ENCODE measurements at regions not wholly inside any gene's neighbourhood (a gene's known extent, or its start where the extent isn't known, plus 50 kb on each side); places are given as distances from the start of the nearest gene placed in this dataset.
A peak's percentile ranks its signal among the peaks of the same experiment; 100 is the strongest.

- FAIRE-seq = peak; percentile 99
- H3K4ac ChIP-seq (replicated peaks; ENCODE audit: insufficient read length, low read depth, low read length) = no peak overlapping the region
- no peak overlapping the region for H3K23ac ChIP-seq (ENCODE audit: insufficient read length)
- no peaks in the 10 kb centered on the region for H3K79me2 ChIP-seq (ENCODE audit: control insufficient read depth in 1 of 2, insufficient read depth in 2 of 2, low read length in 2 of 2)
- no peak overlapping the region for H3K18ac ChIP-seq (ENCODE audit: extremely low read depth, low read length)
- H3K4me1 ChIP-seq (replicated peaks in 1 of 4; ENCODE audit: control insufficient read depth in 3 of 4, insufficient read depth in 4 of 4, low read length in 3 of 4) = no peaks in the 10 kb centered on the region
- no peaks in the 10 kb centered on the region for H3K23me2 ChIP-seq (ENCODE audit: low read depth, low read length)
- H2BK120ac ChIP-seq (replicated peaks; ENCODE audit: low read depth, low read length) = no peak overlapping the region
- no peak overlapping the region for H3K9ac ChIP-seq (replicated peaks in 1 of 4; ENCODE audit: extremely low read depth in 1 of 4, low read depth in 3 of 4, low read length in 3 of 4)
- no peaks in the 10 kb centered on the region for H3K36me3 ChIP-seq (ENCODE audit: control insufficient read depth in 2 of 4, insufficient read depth in 4 of 4, low read length in 3 of 4)
- H3K27me3 ChIP-seq (replicated peaks in 1 of 4; ENCODE audit: control insufficient read depth in 3 of 4, extremely low read depth in 1 of 4, insufficient read depth in 3 of 4, low read length in 3 of 4) = no peaks in the 10 kb centered on the region
- no peak overlapping the region for H3K4me2 ChIP-seq (ENCODE audit: insufficient read depth in 1 of 2, low read depth in 2 of 2, low read length in 2 of 2)
- no peak overlapping the region for H2BK20ac ChIP-seq (ENCODE audit: low read length)
- no peak overlapping the region for H4K5ac ChIP-seq (ENCODE audit: insufficient read length, low read depth, low read length)
- no peaks in the 10 kb centered on the region for H4K20me1 ChIP-seq (replicated peaks in 1 of 2; ENCODE audit: control insufficient read depth in 1 of 2, insufficient read depth in 2 of 2, low read length in 2 of 2)
- no peak overlapping the region for H2BK12ac ChIP-seq (ENCODE audit: low read depth, low read length)
- no peak overlapping the region for H2BK15ac ChIP-seq (ENCODE audit: low read length)
- TF ChIP-seq EGR1 (IDR thresholded peaks at IDR 0.05; ENCODE audit: borderline replicate concordance, low read depth, low read length) = no peak
- no peak for TF ChIP-seq ASH2L (IDR thresholded peaks at IDR 0.05; ENCODE audit: low read length)
- no peak for TF ChIP-seq SIX5 (IDR thresholded peaks at IDR 0.05; ENCODE audit: low read depth, low read length)
- TF ChIP-seq, protein P1, sequence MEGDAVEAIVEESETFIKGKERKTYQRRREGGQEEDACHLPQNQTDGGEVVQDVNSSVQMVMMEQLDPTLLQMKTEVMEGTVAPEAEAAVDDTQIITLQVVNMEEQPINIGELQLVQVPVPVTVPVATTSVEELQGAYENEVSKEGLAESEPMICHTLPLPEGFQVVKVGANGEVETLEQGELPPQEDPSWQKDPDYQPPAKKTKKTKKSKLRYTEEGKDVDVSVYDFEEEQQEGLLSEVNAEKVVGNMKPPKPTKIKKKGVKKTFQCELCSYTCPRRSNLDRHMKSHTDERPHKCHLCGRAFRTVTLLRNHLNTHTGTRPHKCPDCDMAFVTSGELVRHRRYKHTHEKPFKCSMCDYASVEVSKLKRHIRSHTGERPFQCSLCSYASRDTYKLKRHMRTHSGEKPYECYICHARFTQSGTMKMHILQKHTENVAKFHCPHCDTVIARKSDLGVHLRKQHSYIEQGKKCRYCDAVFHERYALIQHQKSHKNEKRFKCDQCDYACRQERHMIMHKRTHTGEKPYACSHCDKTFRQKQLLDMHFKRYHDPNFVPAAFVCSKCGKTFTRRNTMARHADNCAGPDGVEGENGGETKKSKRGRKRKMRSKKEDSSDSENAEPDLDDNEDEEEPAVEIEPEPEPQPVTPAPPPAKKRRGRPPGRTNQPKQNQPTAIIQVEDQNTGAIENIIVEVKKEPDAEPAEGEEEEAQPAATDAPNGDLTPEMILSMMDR (IDR thresholded peaks at IDR 0.05; ENCODE audit: control extremely low read depth in 1 of 3, insufficient read depth in 1 of 3, low read depth in 1 of 3, low read length in 3 of 3) = peak in 2 of 3 experiments; percentile 74; a peak in 3 of 4 replicates
- TF ChIP-seq, protein P2, sequence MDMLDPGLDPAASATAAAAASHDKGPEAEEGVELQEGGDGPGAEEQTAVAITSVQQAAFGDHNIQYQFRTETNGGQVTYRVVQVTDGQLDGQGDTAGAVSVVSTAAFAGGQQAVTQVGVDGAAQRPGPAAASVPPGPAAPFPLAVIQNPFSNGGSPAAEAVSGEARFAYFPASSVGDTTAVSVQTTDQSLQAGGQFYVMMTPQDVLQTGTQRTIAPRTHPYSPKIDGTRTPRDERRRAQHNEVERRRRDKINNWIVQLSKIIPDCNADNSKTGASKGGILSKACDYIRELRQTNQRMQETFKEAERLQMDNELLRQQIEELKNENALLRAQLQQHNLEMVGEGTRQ (IDR thresholded peaks at IDR 0.05; ENCODE audit: low read length) = no peak
- peak; percentile 85 for TF ChIP-seq RAD21 (IDR thresholded peaks at IDR 0.05 in 1 of 2, conservative IDR thresholded peaks at IDR 0.05 in 1 of 2; ENCODE audit: low read depth in 2 of 2, low read length in 2 of 2)
- TF ChIP-seq TEAD4 (IDR thresholded peaks at IDR 0.05; ENCODE audit: low read depth, low read length) = no peak
- TF ChIP-seq YY1 (IDR thresholded peaks at IDR 0.05; ENCODE audit: low read depth, low read length) = peak; percentile 38; the same call in 1 of the 2 replicates
- H2BK5ac ChIP-seq (ENCODE audit: low read depth, low read length) = no peak overlapping the region
- DNase-seq (ENCODE audit: low read depth in 1 of 2, low spot score in 2 of 2) = no peak
- H3K14ac ChIP-seq (ENCODE audit: insufficient read length) = no peak overlapping the region
- H2AK5ac ChIP-seq (ENCODE audit: low read depth, low read length) = no peak overlapping the region
- no peak overlapping the region for H4K91ac ChIP-seq (replicated peaks; ENCODE audit: insufficient read length, low read length)
- no peak overlapping the region for H4K8ac ChIP-seq (ENCODE audit: extremely low read depth, insufficient read depth, low read length)
- no peaks in the 10 kb centered on the region for H3K79me1 ChIP-seq (ENCODE audit: low read depth, low read length)
- no peak overlapping the region for H3K27ac ChIP-seq (ENCODE audit: low read depth, low read length)
- H3K9me3 ChIP-seq (ENCODE audit: insufficient read depth in 2 of 2, low read depth in 1 of 2, low read length in 1 of 2) = no peaks in the 10 kb centered on the region
- 76% methylated on average over 3 of the region's 3 CpGs; no CpG with 5 or more reads in 1 of the 2 experiments for WGBS, 2 experiments (ENCODE audit: extremely low coverage in 1 of 2, insufficient coverage in 1 of 2, insufficient read length in 1 of 2, insufficient replicate concordance in 2 of 2, low coverage in 1 of 2, low lambda C conversion rate in 2 of 2, missing lambda C conversion rate in 1 of 2)
- H3K4me3 ChIP-seq (ENCODE audit: extremely low read depth in 1 of 4, insufficient read depth in 2 of 4, low read depth in 3 of 4, low read length in 4 of 4) = no peak overlapping the region
- POLR2A ChIA-PET (ENCODE audit: partially characterized antibody) = no interaction called here
- H2AFZ ChIP-seq (ENCODE audit: low read length) = no peak overlapping the region
- CTCF ChIA-PET (ENCODE audit: partially characterized antibody) = interaction anchor here (0.6 to 3.6 kb wide), 26 partner anchors 9 to 890 kb away, joined by 3 to 19 read pairs (median 4); no protein-coding TSS in a partner anchor
- no peak overlapping the region for H3K56ac ChIP-seq (replicated peaks; ENCODE audit: insufficient read length, low read depth, low read length)
Measured at GRCh38 chr16:72467157-72467759, 295.3 kb upstream of the PMFBP1 start.
